ENCODE measurements at regions not wholly inside any gene's neighbourhood (a gene's known extent, or its start where the extent isn't known, plus 50 kb on each side); places are given as distances from the start of the nearest gene placed in this dataset.
"Not testable (repeated sequence)": the region's sequence is repeated elsewhere in the genome, so short reads cannot be mapped to it uniquely, and the experiment has no call there.

- DNase-seq = no peak
These were observed 597.9 kb downstream of the PDCD6IP start for GRCh38 chr3:34396288-34396687.

GRCh38 chr3:34396956-34397355 is 598.5 kb downstream of the PDCD6IP start:
- DNase-seq = no peak

- no peak for DNase-seq
These were observed 601.0 kb downstream of the PDCD6IP start for GRCh38 chr3:34399401-34399800.

- no peak for DNase-seq
These were observed 606.7 kb downstream of the PDCD6IP start for GRCh38 chr3:34405159-34405558.

GRCh38 chr3:34407281-34407680 is 608.9 kb downstream of the PDCD6IP start:
- no peak for DNase-seq

GRCh38 chr3:34408088-34408487 is 609.7 kb downstream of the PDCD6IP start:
- DNase-seq = no peak

- no peak for DNase-seq
These were observed 613.2 kb downstream of the PDCD6IP start for GRCh38 chr3:34411596-34411995.

- no peak for DNase-seq
These were observed 621.4 kb downstream of the PDCD6IP start for GRCh38 chr3:34419801-34420200.

GRCh38 chr3:34421762-34422161 is 623.3 kb downstream of the PDCD6IP start:
- no peak for DNase-seq

GRCh38 chr3:34439796-34440195 is 641.4 kb downstream of the PDCD6IP start:
- no peak for DNase-seq

GRCh38 chr3:34444137-34444536 is 645.7 kb downstream of the PDCD6IP start:
- no peak for DNase-seq

GRCh38 chr3:34449305-34449704 is 650.9 kb downstream of the PDCD6IP start:
- DNase-seq = no peak

- no peak for DNase-seq
These were observed 665.0 kb downstream of the PDCD6IP start for GRCh38 chr3:34463414-34463813.

GRCh38 chr3:34464646-34465045 is 666.2 kb downstream of the PDCD6IP start:
- no peak for DNase-seq

- no peak for DNase-seq
These were observed 677.4 kb downstream of the PDCD6IP start for GRCh38 chr3:34475851-34476250.

GRCh38 chr3:34483311-34483887 is 685.0 kb downstream of the PDCD6IP start:
- DNase-seq = no peak

GRCh38 chr3:34504366-34504765 is 705.9 kb downstream of the PDCD6IP start:
- no peak for DNase-seq

- DNase-seq = no peak
These were observed 706.3 kb downstream of the PDCD6IP start for GRCh38 chr3:34504775-34505174.

GRCh38 chr3:34508732-34509131 is 710.3 kb downstream of the PDCD6IP start:
- DNase-seq = no peak

- DNase-seq = no peak
These were observed 713.5 kb downstream of the PDCD6IP start for GRCh38 chr3:34511891-34512290.

GRCh38 chr3:34519008-34519407 is 720.6 kb downstream of the PDCD6IP start:
- not testable (repeated sequence) for DNase-seq

- no peak for DNase-seq
These were observed 732.7 kb downstream of the PDCD6IP start for GRCh38 chr3:34531156-34531555.

GRCh38 chr3:34533451-34533850 is 735.0 kb downstream of the PDCD6IP start:
- no peak for DNase-seq

GRCh38 chr3:34534013-34534412 is 735.6 kb downstream of the PDCD6IP start:
- no peak for DNase-seq

- no peak for DNase-seq
These were observed 745.7 kb downstream of the PDCD6IP start for GRCh38 chr3:34544136-34544535.
